22Rv1 (cell line): ENCODE measurements at regions not wholly inside any gene's neighbourhood (a gene's known extent, or its start where the extent isn't known, plus 50 kb on each side); places are given as distances from the start of the nearest gene placed in this dataset.

Experiments
- H3K27ac ChIP-seq: fragments of 450-650 bp; 2 replicates; pipeline ENCODE4 v1.5.1; 2017
- CTCF ChIP-seq: fragments of 450-650 bp; IDR thresholded peaks from 2 replicates; pipeline ENCODE4 v1.5.1; 2017; ENCODE audit warnings: mild to moderate bottlenecking
- ZFX ChIP-seq: fragments of 450-650 bp; IDR thresholded peaks from 2 replicates; pipeline ENCODE4 v1.6.1; 2017; ENCODE audit warnings: antibody characterized with exemption, borderline replicate concordance

GRCh38 chr4:38512840-38513239 is 151.2 kb upstream of the KLF3 start:
- no peak for TF ChIP-seq CTCF
- TF ChIP-seq ZFX: no peak
- H3K27ac ChIP-seq: no peak overlapping the region

GRCh38 chr4:38514465-38515146 is 149.4 kb upstream of the KLF3 start:
- TF ChIP-seq CTCF: no peak
- no peak for TF ChIP-seq ZFX

GRCh38 chr4:38516190-38516589 is 147.8 kb upstream of the KLF3 start:
- TF ChIP-seq ZFX (no peak), CTCF (no peak)
- no peak overlapping the region for H3K27ac ChIP-seq

More at GRCh38 chr4:38514465-38515146, 149.4 kb upstream of the KLF3 start:
- no peak overlapping the region for H3K27ac ChIP-seq

GRCh38 chr4:38519666-38520065 is 144.3 kb upstream of the KLF3 start:
- no peak overlapping the region for H3K27ac ChIP-seq
- TF ChIP-seq ZFX (no peak), CTCF (no peak)

GRCh38 chr4:38523054-38523453 is 140.9 kb upstream of the KLF3 start:
- H3K27ac ChIP-seq: no peak overlapping the region
- TF ChIP-seq CTCF (no peak), ZFX (no peak)

GRCh38 chr4:38523524-38524448 is 140.2 kb upstream of the KLF3 start:
- no peak for TF ChIP-seq ZFX
- TF ChIP-seq CTCF: no peak
- no peak overlapping the region for H3K27ac ChIP-seq

GRCh38 chr4:38526412-38526811 is 137.6 kb upstream of the KLF3 start:
- H3K27ac ChIP-seq: no peak overlapping the region
- TF ChIP-seq ZFX (no peak), CTCF (no peak)
